ENCODE measurements at regions not wholly inside any gene's neighbourhood (a gene's known extent, or its start where the extent isn't known, plus 50 kb on each side); places are given as distances from the start of the nearest gene placed in this dataset.

DNA sequence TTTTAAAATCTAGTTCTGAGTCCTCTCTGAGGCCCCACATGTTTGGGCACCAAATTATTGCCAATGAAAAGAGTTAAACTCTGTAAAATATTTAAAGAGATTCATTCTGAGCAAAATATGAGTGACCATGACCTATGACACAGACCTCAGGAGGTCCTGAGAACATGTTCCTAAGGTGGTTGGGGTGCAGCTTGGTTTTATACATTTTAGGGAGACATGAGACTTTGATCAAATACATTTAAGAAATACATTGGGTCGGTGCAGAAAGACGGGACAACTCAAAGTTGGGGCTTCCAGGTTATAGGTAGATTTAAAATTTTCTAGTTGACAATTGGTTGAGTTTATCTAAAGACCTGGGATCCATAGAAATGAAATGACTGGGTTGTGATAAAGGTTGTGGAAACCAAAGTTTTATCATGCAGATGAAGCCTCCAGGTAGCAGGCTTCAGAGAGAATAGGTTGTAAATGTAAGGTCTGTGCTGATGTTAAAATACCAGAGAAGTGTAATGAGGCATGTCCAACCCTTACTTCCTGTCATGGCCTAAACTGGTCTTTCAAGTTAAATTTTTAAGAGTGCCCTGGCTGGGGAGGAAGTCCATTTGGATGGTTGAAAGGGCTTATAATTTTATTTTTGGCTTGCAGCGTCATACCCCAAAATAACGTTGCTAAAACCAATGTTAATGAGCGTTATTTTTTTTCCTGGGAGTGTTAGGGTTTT, 274.9 kb downstream of the NUF2 start:
- intact Hi-C loops (cut with micrococcal nuclease; ENCODE audit: unreplicated experiment) = no loop called here
- CTCF ChIA-PET = no interaction called here
- Histone ChIP-seq H3K27ac (ENCODE audit: low read depth, low read length, poor library complexity, severe bottlenecking) (no peak overlapping the region), H3K4me1 (ENCODE audit: insufficient read depth, low read length, poor library complexity, severe bottlenecking) (peaks cover 7% of the 10 kb centered on the region), H3K36me3 (ENCODE audit: insufficient read depth, low read length, poor library complexity, severe bottlenecking) (no peaks in the 10 kb centered on the region), H3K27me3 (replicated peaks; ENCODE audit: insufficient read depth, low read depth, low read length, poor library complexity) (no peaks in the 10 kb centered on the region), H3K9me3 (ENCODE audit: low read depth, low read length, poor library complexity, severe bottlenecking) (peaks cover 6% of the 10 kb centered on the region), H3K4me3 (ENCODE audit: low read depth, low read length, poor library complexity, severe bottlenecking) (no peak overlapping the region)
- TF ChIP-seq EZH2 (IDR thresholded peaks at IDR 0.05; ENCODE audit: borderline replicate concordance, low read depth, low read length, poor library complexity, severe bottlenecking) = no peak
- TF ChIP-seq, protein P1, sequence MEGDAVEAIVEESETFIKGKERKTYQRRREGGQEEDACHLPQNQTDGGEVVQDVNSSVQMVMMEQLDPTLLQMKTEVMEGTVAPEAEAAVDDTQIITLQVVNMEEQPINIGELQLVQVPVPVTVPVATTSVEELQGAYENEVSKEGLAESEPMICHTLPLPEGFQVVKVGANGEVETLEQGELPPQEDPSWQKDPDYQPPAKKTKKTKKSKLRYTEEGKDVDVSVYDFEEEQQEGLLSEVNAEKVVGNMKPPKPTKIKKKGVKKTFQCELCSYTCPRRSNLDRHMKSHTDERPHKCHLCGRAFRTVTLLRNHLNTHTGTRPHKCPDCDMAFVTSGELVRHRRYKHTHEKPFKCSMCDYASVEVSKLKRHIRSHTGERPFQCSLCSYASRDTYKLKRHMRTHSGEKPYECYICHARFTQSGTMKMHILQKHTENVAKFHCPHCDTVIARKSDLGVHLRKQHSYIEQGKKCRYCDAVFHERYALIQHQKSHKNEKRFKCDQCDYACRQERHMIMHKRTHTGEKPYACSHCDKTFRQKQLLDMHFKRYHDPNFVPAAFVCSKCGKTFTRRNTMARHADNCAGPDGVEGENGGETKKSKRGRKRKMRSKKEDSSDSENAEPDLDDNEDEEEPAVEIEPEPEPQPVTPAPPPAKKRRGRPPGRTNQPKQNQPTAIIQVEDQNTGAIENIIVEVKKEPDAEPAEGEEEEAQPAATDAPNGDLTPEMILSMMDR (conservative IDR thresholded peaks at IDR 0.05; ENCODE audit: low read depth, low read length) = no peak
- no TSS peak for BruUV-seq (replicated peaks)
- DNase-seq (ENCODE audit: low spot score) = peak; percentile 58
- POLR2A ChIA-PET (ENCODE audit: low non-redundant PET) = no interaction called here

DNA sequence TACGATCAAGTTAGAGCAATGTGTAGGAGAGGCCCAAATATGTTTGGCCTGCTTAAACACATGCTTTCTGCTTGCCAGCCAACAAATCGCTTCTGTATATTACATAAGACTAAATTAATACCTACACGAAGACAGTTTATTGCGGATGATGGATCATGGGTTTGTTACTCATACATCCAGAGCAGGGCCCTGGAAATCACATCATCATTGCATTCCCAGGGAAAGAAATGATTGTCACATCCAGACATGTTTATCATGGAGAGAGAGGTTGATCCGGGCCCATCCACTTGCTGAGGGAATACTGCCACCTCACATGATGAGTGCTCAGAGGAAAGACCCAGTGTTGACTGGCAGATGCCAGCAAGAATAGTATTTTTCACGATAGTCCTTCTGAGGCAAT, 282.6 kb downstream of the NUF2 start:
- no peaks in the 10 kb centered on the region for H3K4me1 ChIP-seq (ENCODE audit: insufficient read depth, low read length, poor library complexity, severe bottlenecking)
- no peaks in the 10 kb centered on the region for H3K36me3 ChIP-seq (ENCODE audit: insufficient read depth, low read length, poor library complexity, severe bottlenecking)
- DNase-seq (ENCODE audit: low spot score) = no peak
- ChIA-PET CTCF (no interaction called here), POLR2A (ENCODE audit: low non-redundant PET) (no interaction called here)
- no peak overlapping the region for H3K27ac ChIP-seq (ENCODE audit: low read depth, low read length, poor library complexity, severe bottlenecking)
- TF ChIP-seq EZH2 (IDR thresholded peaks at IDR 0.05; ENCODE audit: borderline replicate concordance, low read depth, low read length, poor library complexity, severe bottlenecking) = no peak
- TF ChIP-seq, protein P1 (conservative IDR thresholded peaks at IDR 0.05; ENCODE audit: low read depth, low read length) = no peak
- H3K4me3 ChIP-seq (ENCODE audit: low read depth, low read length, poor library complexity, severe bottlenecking) = no peak overlapping the region
- intact Hi-C loops (cut with micrococcal nuclease; ENCODE audit: unreplicated experiment) = no loop called here
- peaks cover under 1% of the 10 kb centered on the region for H3K9me3 ChIP-seq (ENCODE audit: low read depth, low read length, poor library complexity, severe bottlenecking)
- H3K27me3 ChIP-seq (replicated peaks; ENCODE audit: insufficient read depth, low read depth, low read length, poor library complexity) = no peaks in the 10 kb centered on the region
- BruUV-seq (replicated peaks) = no TSS peak

DNA sequence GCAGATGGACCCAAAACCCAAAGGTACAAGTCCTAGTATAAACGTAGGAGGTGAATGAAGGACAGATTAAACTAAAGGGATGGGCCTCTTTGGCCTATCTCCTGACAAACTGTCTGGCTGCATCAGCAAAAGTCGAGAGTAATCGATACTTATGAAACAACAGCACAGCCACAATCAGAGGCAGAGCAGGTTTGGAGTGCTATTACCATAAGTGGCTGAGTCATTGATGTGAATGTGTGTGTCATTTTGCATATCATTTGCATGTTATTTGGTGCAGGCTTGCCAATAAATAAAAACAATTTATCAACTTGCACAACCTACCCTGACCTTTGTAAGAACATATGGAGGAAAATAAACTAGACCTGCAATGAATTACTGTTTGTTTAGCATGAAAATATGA, 283.1 kb downstream of the NUF2 start:
- DNase-seq (ENCODE audit: low spot score) = no peak
- ChIA-PET POLR2A (ENCODE audit: low non-redundant PET) (no interaction called here), CTCF (no interaction called here)
- Histone ChIP-seq H3K4me1 (ENCODE audit: insufficient read depth, low read length, poor library complexity, severe bottlenecking) (no peaks in the 10 kb centered on the region), H3K36me3 (ENCODE audit: insufficient read depth, low read length, poor library complexity, severe bottlenecking) (no peaks in the 10 kb centered on the region), H3K9me3 (ENCODE audit: low read depth, low read length, poor library complexity, severe bottlenecking) (no peaks in the 10 kb centered on the region), H3K27ac (ENCODE audit: low read depth, low read length, poor library complexity, severe bottlenecking) (no peak overlapping the region), H3K4me3 (ENCODE audit: low read depth, low read length, poor library complexity, severe bottlenecking) (no peak overlapping the region), H3K27me3 (replicated peaks; ENCODE audit: insufficient read depth, low read depth, low read length, poor library complexity) (no peaks in the 10 kb centered on the region)
- intact Hi-C loops (cut with micrococcal nuclease; ENCODE audit: unreplicated experiment) = no loop called here
- BruUV-seq (replicated peaks) = no TSS peak
- TF ChIP-seq EZH2 (IDR thresholded peaks at IDR 0.05; ENCODE audit: borderline replicate concordance, low read depth, low read length, poor library complexity, severe bottlenecking) = no peak
- TF ChIP-seq, protein P1 (conservative IDR thresholded peaks at IDR 0.05; ENCODE audit: low read depth, low read length) = no peak
